Osteoblast (primary cell): ENCODE measurements at regions not wholly inside any gene's neighbourhood (a gene's known extent, or its start where the extent isn't known, plus 50 kb on each side); places are given as distances from the start of the nearest gene placed in this dataset. TPM values are rescaled to one million over a fixed set of nuclear protein-coding genes. Genes with fewer than 3 reads are reported as not detected.

Source experiments
- DNase-seq: peaks from one replicate; pipeline ENCODE4 v3.0.0; 2011; ENCODE audit warnings: low spot score, mixed read lengths; ENCODE audit not compliant: insufficient read length; ENCODE audit errors: missing footprints
- H2AFZ ChIP-seq: 2 replicates; pipeline ENCODE4 v1.6.0; 2011; ENCODE audit warnings: mild to moderate bottlenecking, low read length
- H3K27ac ChIP-seq: 2 replicates; pipeline ENCODE4 v1.5.1; 2011; ENCODE audit warnings: mild to moderate bottlenecking, low read depth, low read length, moderate library complexity
- H3K27me3 ChIP-seq: 2 replicates; pipeline ENCODE4 v1.6.0; 2012; ENCODE audit warnings: mild to moderate bottlenecking, control low read depth, inconsistent platforms, low read length, moderate library complexity; ENCODE audit not compliant: insufficient read depth
- H3K36me3 ChIP-seq: 2 replicates; pipeline ENCODE4 v1.5.1; 2011; ENCODE audit warnings: mild to moderate bottlenecking, low read length, control low read depth, moderate library complexity; ENCODE audit not compliant: insufficient read depth
- H3K4me1 ChIP-seq: 2 replicates; pipeline ENCODE4 v1.5.1; 2011; ENCODE audit warnings: mild to moderate bottlenecking, low read length, control low read depth, moderate library complexity; ENCODE audit not compliant: insufficient read depth
- H3K4me2 ChIP-seq: 2 replicates; pipeline ENCODE4 v1.6.0; 2011; ENCODE audit warnings: mild to moderate bottlenecking, low read length; ENCODE audit not compliant: insufficient read depth
- H3K4me3 ChIP-seq: fragments of 200-600 bp; sonication (generic); 3 replicates; pipeline ENCODE4 v1.5.1; 2012; ENCODE audit warnings: mild to moderate bottlenecking, low read length, inconsistent platforms; ENCODE audit not compliant: insufficient read depth
- H3K79me2 ChIP-seq: 2 replicates; pipeline ENCODE4 v1.6.0; 2012; ENCODE audit warnings: mild to moderate bottlenecking, low read length, control low read depth, inconsistent platforms; ENCODE audit not compliant: insufficient read depth
- H3K9me3 ChIP-seq: 2 replicates; pipeline ENCODE4 v1.5.1; 2011; ENCODE audit warnings: low read depth, low read length, control low read depth
- H4K20me1 ChIP-seq: 2 replicates; pipeline ENCODE4 v1.6.0; 2012; ENCODE audit warnings: mild to moderate bottlenecking, low read length, control low read depth; ENCODE audit not compliant: insufficient read depth
- CTCF ChIP-seq: IDR thresholded peaks from 2 replicates; pipeline ENCODE4 v1.5.1; 2011; ENCODE audit warnings: mild to moderate bottlenecking, low read depth, low read length, moderate library complexity; ENCODE audit errors: extremely low read depth
- small RNA-seq: library from RNA; depleted of rRNA; stranded (forward); fragments of <200 nt; gene quantifications from one replicate; pipeline ENCODE3, GENCODE V24; 2012

GRCh38 chr1:192104852-192105251, 53.4 kb upstream of the RGS18 start:
- no peak overlapping the region for H3K4me3 ChIP-seq
- no peaks in the 10 kb centered on the region for H3K36me3 ChIP-seq
- no peaks in the 10 kb centered on the region for H3K27me3 ChIP-seq
- H3K27ac ChIP-seq, result peak overlapping the region; percentile 34
- TF ChIP-seq CTCF, result no peak
- H4K20me1 ChIP-seq, result no peaks in the 10 kb centered on the region
- DNase-seq, result peak; percentile 10
- H3K4me2 ChIP-seq, result peak overlapping the region; percentile 6
- H3K9me3 ChIP-seq, result no peaks in the 10 kb centered on the region
- peaks cover 13% of the 10 kb centered on the region for H3K4me1 ChIP-seq
- peak overlapping the region; percentile 55 for H2AFZ ChIP-seq
- H3K79me2 ChIP-seq, result no peaks in the 10 kb centered on the region

- H3K4me2 ChIP-seq, result no peak overlapping the region
- no peaks in the 10 kb centered on the region for H4K20me1 ChIP-seq
- no peaks in the 10 kb centered on the region for H3K9me3 ChIP-seq
- H3K4me3 ChIP-seq, result no peak overlapping the region
- H3K4me1 ChIP-seq, result peaks cover 13% of the 10 kb centered on the region
- no peak overlapping the region for H2AFZ ChIP-seq
- H3K27ac ChIP-seq, result no peak overlapping the region
- no peaks in the 10 kb centered on the region for H3K79me2 ChIP-seq
- DNase-seq, result no peak
- TF ChIP-seq CTCF, result no peak
- no peaks in the 10 kb centered on the region for H3K36me3 ChIP-seq
- no peaks in the 10 kb centered on the region for H3K27me3 ChIP-seq
Observed at GRCh38 chr1:192108161-192108560, 50.1 kb upstream of the RGS18 start.

Small RNA genes lying in the stretch of these regions (small RNA-seq; reads per million reads assigned to genes)
- gene AL139135.1 (not detected), gene AL713866.2 (not detected)
